ENCODE measurements at regions not wholly inside any gene's neighbourhood (a gene's known extent, or its start where the extent isn't known, plus 50 kb on each side); places are given as distances from the start of the nearest gene placed in this dataset.

GRCh38 chr6:22621701-22622100, 52.3 kb downstream of the HDGFL1 start:
- FAIRE-seq: no peak

DNA sequence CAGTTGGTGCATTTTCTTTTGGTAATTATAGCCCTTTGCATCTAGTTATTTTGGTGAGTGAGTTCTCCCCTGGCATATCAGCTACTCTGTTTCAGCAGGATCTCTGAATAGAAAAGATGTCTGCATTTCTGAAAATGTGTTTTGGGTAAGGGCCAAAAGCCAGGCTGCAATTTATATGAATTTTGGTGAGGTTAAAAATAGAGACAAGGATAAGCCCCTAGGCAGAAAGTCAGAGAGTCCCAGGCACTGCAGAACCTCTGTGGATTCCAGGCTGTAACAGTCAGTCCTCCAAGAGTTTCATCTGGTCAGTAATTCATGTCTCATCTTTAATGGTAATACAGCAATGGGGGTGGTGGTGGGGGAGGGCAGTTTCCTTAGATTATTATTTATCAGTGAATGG, 53.0 kb downstream of the HDGFL1 start:
- FAIRE-seq: no peak

- no peak for FAIRE-seq
These were observed 53.4 kb downstream of the HDGFL1 start for GRCh38 chr6:22622813-22623212.

DNA sequence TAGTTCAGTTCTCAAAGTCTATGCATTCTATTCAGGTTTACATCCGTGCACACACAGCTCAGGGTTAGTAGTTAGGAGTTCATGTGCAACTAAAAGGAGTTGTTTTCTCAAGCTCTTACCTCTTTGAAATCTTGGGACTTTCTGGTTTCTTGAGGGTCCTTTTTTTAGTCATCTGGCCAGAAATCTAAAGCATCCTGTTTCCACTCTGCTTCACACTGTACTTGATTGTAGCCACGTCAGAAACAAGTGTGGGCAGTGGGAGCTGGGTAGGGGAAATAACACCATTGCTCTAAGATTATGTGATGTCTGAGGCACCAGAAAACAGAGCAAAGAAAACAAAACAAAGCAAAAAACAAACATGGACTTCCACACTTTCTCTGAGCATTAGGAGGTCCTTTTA, 58.3 kb downstream of the HDGFL1 start:
- FAIRE-seq: no peak

DNA sequence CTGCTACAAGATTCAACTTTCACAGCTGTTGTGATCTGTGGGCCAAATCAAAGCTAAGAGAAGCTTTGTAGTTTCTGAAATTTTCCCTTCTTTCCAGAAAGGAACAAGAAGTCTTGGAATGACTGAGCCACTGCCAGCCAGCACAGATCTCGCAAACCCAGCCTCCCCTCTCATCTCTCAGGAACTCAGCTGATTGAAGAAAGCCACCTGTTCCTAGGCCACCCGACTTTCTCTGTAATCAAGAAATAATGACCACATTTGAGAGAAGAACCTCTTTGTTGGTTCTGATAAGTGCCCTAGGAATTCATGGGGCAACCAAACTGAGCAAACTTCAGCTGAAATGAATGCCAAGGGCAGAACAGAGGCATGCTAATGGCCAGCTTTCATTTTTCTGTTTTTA, 61.7 kb downstream of the HDGFL1 start:
- FAIRE-seq: no peak

DNA sequence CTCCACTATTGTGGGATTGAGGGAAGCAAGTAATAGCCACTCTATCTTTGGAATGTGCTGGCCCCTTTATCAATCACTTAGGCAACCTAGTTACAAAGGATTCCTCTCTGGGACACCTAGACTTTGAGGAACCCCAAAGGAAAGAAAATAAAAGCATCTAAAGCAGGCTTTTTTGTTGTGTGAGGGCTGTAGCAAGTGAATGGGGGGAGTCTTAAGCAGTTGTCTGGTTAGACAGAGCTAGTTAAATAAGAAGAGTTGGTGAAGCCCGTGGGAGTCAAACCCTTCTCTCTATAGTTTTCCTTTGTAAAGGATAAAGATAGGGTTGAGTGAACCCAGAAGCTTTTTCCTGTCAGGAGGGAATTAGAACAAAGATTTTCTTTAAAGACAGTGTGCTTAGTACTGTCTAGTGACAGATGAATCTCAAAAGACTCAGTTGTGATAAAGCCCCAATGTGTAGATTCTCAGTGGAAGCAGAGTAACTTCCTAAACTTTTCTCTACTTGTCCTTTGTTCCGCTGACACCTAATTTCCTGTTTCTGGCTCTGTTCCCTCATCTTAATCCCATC, 63.3 kb downstream of the HDGFL1 start:
- FAIRE-seq: no peak

DNA sequence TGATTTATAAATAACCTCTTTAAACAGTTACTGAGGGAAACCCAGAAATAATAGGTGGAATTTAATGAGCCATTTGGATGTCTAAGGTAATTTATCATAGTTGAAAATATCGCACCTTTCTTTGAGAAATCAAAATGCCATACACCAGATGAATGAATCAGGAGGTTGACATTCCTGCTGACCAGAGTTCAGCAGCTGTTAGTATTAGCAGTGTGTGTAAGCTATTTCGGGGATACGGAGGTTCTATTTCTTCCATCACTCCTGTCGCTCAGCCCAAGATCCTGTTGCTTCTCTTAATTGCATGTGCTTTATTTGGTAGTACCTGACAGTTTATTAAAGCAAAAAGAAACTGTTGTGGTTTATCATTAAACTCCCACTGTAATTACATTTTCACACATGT, 67.1 kb downstream of the HDGFL1 start:
- no peak for FAIRE-seq

GRCh38 chr6:22637782-22638181, 68.4 kb downstream of the HDGFL1 start:
- FAIRE-seq: no peak

- no peak for FAIRE-seq
These were observed 69.0 kb downstream of the HDGFL1 start for GRCh38 chr6:22638320-22638719.

DNA sequence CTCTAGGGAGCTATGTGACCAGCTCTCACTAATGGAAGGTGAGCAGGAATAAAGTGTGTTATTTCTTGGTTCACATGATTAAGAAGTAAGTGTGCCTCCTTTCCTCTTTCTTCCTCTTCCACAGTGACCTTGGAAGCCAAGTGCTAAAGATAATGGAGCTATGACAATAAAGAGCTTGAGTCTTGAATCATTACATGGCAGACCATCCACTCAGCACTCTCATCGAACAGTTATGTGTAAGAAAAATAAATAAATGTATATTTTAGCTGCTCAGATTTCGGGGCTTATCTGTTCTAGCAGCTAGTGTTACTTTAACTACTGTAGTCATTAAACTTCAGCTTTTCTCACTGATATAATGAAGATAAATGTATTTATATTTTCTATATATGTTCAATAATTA, 72.9 kb downstream of the HDGFL1 start:
- no peak for FAIRE-seq

DNA sequence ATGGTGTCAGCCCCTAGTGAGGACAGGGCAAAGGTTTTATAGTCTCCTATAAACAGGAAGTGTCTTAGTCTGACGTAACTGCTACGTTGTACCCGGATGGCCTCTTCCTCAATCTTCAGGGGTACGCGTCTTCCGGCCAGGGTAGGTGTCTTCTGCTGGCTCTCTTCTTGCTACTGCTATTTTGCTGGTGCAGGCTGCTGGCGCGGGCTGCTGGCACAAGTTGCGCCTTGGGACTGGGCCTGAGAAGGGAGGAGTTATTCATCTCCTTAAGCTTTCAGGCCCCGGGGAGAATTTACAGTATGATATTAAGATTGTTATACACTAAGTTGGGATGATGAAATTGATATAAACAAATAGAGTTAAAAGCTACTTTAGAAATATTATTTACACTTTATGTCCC, 74.4 kb downstream of the HDGFL1 start:
- no peak for FAIRE-seq

DNA sequence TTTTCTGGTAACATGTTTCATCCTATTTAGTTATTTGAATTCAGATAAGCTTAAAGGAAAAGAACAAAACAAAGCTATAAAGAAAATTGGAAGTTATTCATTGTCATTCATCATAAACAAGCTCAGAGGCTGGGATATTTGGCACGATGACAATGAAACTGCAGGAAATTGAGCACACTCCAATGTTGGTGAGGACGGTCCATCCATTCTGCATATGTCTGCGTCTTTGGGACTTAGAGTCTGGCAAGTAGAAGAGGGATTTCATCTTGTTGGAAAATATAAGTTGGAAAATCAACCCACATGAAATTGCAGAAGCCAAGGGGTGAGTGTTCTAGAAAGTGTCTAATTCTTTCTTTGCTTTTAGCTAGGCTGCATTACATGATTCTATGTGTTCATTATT, 78.4 kb downstream of the HDGFL1 start:
- no peak for FAIRE-seq

GRCh38 chr6:22651731-22652130, 82.4 kb downstream of the HDGFL1 start:
- FAIRE-seq: no peak

- FAIRE-seq: no peak
These were observed 84.7 kb downstream of the HDGFL1 start for GRCh38 chr6:22653980-22654610.

GRCh38 chr6:22656706-22657351, 87.5 kb downstream of the HDGFL1 start:
- no peak for FAIRE-seq

- FAIRE-seq: no peak
These were observed 88.1 kb downstream of the HDGFL1 start for GRCh38 chr6:22657352-22657980.

DNA sequence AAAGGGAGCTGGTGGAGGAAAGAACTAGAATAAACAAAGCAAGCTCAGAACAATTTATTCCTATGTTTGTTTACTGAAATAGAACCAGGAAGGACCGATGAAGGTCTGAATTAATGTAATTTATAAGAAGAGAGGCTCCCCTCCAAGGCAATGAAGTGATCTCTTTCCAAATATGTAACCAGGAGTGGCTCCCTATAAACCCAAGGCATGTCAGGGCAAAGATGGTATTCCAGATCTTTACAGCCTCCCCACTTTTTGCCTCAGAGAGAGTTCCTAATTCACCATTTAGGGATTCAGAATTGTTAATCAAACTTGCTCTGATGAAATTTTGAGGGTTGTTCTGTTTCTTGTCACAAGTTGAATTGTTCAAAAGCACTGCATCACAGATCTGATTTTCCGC, 88.8 kb downstream of the HDGFL1 start:
- FAIRE-seq: no peak

- no peak for FAIRE-seq
These were observed 89.6 kb downstream of the HDGFL1 start for GRCh38 chr6:22658934-22659333.

DNA sequence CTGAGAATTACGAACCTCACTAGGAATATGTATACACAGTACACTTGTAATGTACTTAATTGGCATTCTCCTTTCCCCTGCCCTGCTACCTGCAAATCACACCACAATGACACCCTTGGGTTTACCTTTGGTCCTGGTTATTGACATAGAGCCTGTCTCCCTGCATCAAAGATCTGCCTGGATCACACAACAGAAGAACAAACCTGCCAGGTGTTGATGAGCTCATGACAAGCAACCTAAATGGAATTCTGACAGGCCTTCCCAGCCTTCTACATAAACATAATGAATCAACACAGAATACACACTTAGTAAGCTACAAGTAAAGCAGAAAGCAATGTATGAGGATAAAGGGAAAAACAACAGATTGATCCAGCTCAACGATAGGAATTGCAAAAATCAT, 95.6 kb downstream of the HDGFL1 start:
- no peak for FAIRE-seq

- no peak for FAIRE-seq
These were observed 96.7 kb downstream of the HDGFL1 start for GRCh38 chr6:22666021-22666420.

- FAIRE-seq: no peak
These were observed 97.2 kb downstream of the HDGFL1 start for GRCh38 chr6:22666586-22666985.

DNA sequence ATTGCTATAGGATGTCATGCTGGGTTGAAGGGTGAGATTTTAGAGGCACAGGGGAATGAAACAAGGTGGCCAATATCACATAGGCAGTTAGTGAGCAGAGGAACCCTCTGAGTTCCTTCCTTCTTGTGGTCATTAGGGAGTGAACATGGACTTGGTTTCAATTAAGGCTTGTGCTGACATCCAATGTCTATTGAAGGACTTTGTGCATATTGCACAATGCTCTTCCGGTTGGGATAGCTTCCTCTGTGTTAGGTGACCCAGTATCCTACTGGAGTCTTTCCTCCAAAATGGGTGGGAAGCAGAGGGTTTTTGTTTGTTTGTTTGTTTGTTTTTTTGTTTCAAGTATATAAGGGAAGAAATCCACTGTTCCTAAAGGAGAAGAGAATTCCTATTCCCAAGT, 98.5 kb downstream of the HDGFL1 start:
- no peak for FAIRE-seq

DNA sequence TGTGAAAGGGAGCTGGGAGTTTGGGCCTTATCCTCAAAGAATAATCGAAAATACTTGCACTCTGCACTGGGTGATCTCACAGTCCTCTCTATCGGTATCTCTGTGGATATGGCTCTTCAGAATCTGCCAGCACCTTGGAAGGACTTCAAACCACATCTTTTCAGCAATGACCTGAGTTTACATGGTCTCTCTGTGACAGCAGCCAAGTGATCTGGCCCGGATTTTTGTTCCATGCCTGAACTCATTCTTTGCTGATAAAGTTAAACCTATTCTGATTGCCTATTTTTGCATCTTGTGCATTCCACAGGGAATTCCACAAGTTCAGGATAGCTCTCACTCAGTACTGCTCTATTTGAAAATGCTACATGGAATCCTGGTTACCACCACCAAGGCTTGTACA, 98.9 kb downstream of the HDGFL1 start:
- no peak for FAIRE-seq

DNA sequence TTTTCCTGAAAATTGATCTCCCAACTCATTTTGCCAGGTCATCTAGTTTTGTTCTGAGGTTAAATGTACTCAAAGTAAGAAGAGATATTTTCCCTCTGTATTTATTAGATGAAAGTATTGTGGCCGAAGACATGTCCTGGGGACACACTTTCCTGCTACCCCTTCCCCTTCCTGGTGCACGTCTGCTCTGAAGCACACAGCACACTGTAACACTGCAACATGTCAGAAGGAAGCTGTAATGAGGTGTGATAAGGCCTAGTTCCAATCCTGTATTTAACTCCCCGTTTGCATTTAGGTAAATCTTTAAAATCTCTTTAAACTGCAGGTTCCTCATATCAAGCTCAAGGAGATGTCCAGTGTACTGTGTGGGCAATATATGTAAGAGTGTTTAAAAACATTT, 99.4 kb downstream of the HDGFL1 start:
- no peak for FAIRE-seq

All from G401.6 (cell line).